Endothelial cell of umbilical vein (primary cell): ENCODE measurements at regions not wholly inside any gene's neighbourhood (a gene's known extent, or its start where the extent isn't known, plus 50 kb on each side); places are given as distances from the start of the nearest gene placed in this dataset.

ENCODE experiments used
- BruUV-seq: library from RNA; stranded (reverse); fragments of 400-500 nt; replicated peaks from 2 replicates; lab custom pipeline; 2021; lab: Mats Ljungman, UMichigan
- CTCF ChIA-PET: fragments of 300-600, 350-600 bp; sonication (Branson Sonifier 250); formaldehyde crosslinking; loops from one replicate; lab custom pipeline; 2021; ENCODE audit warnings: antibody characterized with exemption, inconsistent platforms; lab: Charles Lee
- POLR2A ChIA-PET: fragments of 300-600, 350-600 bp; sonication (Branson Sonifier 250); formaldehyde crosslinking; loops from one replicate; lab custom pipeline; 2021; ENCODE audit warnings: antibody characterized with exemption, inconsistent platforms; lab: Charles Lee
- DNase-seq: peaks from one replicate; pipeline ENCODE4 v3.0.0-alpha.2; 2011; ENCODE audit warnings: low read depth, low spot score
- FAIRE-seq: peaks from 2 replicates; lab custom pipeline; 2011; peaks lifted over from hg19 to GRCh38; lab: Jason Lieb, UNC
- H2AFZ ChIP-seq: 2 replicates; pipeline ENCODE4 v1.6.0; 2012; ENCODE audit warnings: low read depth, low read length, control low read depth, inconsistent platforms
- H3K27ac ChIP-seq: 2 replicates; pipeline ENCODE4 v1.5.1; 2011; ENCODE audit warnings: low read depth, mild to moderate bottlenecking, control low read depth, low read length, moderate library complexity; ENCODE audit not compliant: insufficient read depth
- H3K27me3 ChIP-seq, 2 experiments: 2 replicates each; pipeline versions ENCODE4 v1.6.0 to v1.6.1; 2011; ENCODE audit warnings: low read length in 2 of 2, mixed read lengths in 1 of 2; ENCODE audit not compliant: control insufficient read depth in 2 of 2, insufficient read depth in 2 of 2
- H3K36me3 ChIP-seq, 2 experiments: 2 replicates in 1 of 2; 3 replicates in 1 of 2; pipeline ENCODE4 v1.5.1; 2011; ENCODE audit warnings: low read length in 2 of 2, mild to moderate bottlenecking in 1 of 2, moderate library complexity in 1 of 2; ENCODE audit not compliant: control insufficient read depth in 2 of 2, insufficient read depth in 2 of 2; ENCODE audit errors: extremely low read depth in 1 of 2
- H3K4me1 ChIP-seq: 3 replicates; pipeline ENCODE4 v1.5.1; 2011; ENCODE audit warnings: mild to moderate bottlenecking, low read length; ENCODE audit not compliant: control insufficient read depth, insufficient read depth; ENCODE audit errors: extremely low read depth
- H3K4me2 ChIP-seq: 2 replicates; pipeline ENCODE4 v1.6.1; 2011; ENCODE audit warnings: low read length, control low read depth, mixed read lengths; ENCODE audit not compliant: insufficient read depth
- H3K4me3 ChIP-seq, 3 experiments: fragments of 200-600 bp in 1 of 3; sonication (generic), shearing (Covaris generic) in 1 of 3; replicated peaks in 1 of 3; 2 replicates each; pipeline ENCODE4 v1.5.1; 2011 to 2016; ENCODE audit warnings: control low read depth in 3 of 3, low read length in 3 of 3, mild to moderate bottlenecking in 2 of 3, inconsistent platforms in 1 of 3, low read depth in 1 of 3, moderate library complexity in 1 of 3; ENCODE audit not compliant: insufficient read depth in 1 of 3
- H3K79me2 ChIP-seq: 2 replicates; pipeline ENCODE4 v1.6.0; 2012; ENCODE audit warnings: low read length, inconsistent platforms; ENCODE audit not compliant: control insufficient read depth, insufficient read depth
- H3K9ac ChIP-seq: replicated peaks from 2 replicates; pipeline ENCODE3; 2011; ENCODE audit warnings: low read length, control low read depth; ENCODE audit not compliant: insufficient read depth; ENCODE audit errors: extremely low read depth
- H3K9me1 ChIP-seq: replicated peaks from 3 replicates; pipeline ENCODE4 v1.6.0; 2011; ENCODE audit warnings: mild to moderate bottlenecking, low read length; ENCODE audit not compliant: control insufficient read depth, insufficient read depth; ENCODE audit errors: extremely low read depth
- H3K9me3 ChIP-seq: replicated peaks from 2 replicates; pipeline ENCODE4 v1.5.1; 2012; ENCODE audit warnings: low read length, inconsistent platforms; ENCODE audit not compliant: control insufficient read depth, insufficient read depth
- H4K20me1 ChIP-seq: replicated peaks from 2 replicates; pipeline ENCODE3; 2011; ENCODE audit warnings: mild to moderate bottlenecking, low read length; ENCODE audit not compliant: control insufficient read depth, insufficient read depth; ENCODE audit errors: extremely low read depth
- CTCF ChIP-seq, 2 donors: IDR thresholded peaks; 1 replicate in 1 of 2; 2 replicates in 1 of 2; pipeline ENCODE4 v1.5.1; 2011; ENCODE audit warnings: low read length in 2 of 2, mild to moderate bottlenecking in 2 of 2, moderate library complexity in 2 of 2, control low read depth in 1 of 2, inconsistent platforms in 1 of 2, low read depth in 1 of 2; ENCODE audit not compliant: insufficient read depth in 1 of 2; ENCODE audit errors: extremely low read depth in 1 of 2
- EZH2 ChIP-seq: IDR thresholded peaks from 2 replicates; pipeline ENCODE4 v1.6.1; 2012; ENCODE audit warnings: borderline replicate concordance, low read depth, mild to moderate bottlenecking, moderate library complexity, low read length, inconsistent platforms; ENCODE audit not compliant: severe bottlenecking
- FOS ChIP-seq: IDR thresholded peaks from 2 replicates; pipeline ENCODE4 v1.6.1; 2011; ENCODE audit warnings: mild to moderate bottlenecking, low read length, moderate library complexity, borderline replicate concordance; ENCODE audit not compliant: insufficient read depth
- GATA2 ChIP-seq: IDR thresholded peaks from 2 replicates; pipeline ENCODE4 v1.7.0; 2011; ENCODE audit warnings: low read depth, mild to moderate bottlenecking, moderate library complexity, mixed read lengths, low read length; ENCODE audit not compliant: insufficient read length, insufficient read depth
- JUN ChIP-seq: IDR thresholded peaks from 2 replicates; pipeline ENCODE4 v1.6.1; 2011; ENCODE audit warnings: borderline replicate concordance, low read depth; ENCODE audit not compliant: insufficient read length, insufficient read depth
- MAX ChIP-seq: IDR thresholded peaks from 2 replicates; pipeline ENCODE4 v1.6.1; 2011; ENCODE audit not compliant: insufficient read depth, insufficient read length
- MYC ChIP-seq: IDR thresholded peaks from one replicate; pipeline ENCODE4 v1.6.1; 2011; ENCODE audit warnings: mild to moderate bottlenecking, low read depth, low read length
- POLR2A ChIP-seq: IDR thresholded peaks from 2 replicates; pipeline ENCODE4 v1.6.1; 2012; ENCODE audit warnings: low read depth, mild to moderate bottlenecking, control low read depth, low read length
- POLR2AphosphoS5 ChIP-seq: IDR thresholded peaks from 2 replicates; pipeline ENCODE4 v1.6.1; 2012; ENCODE audit warnings: low read depth, mild to moderate bottlenecking, control low read depth, low read length, moderate library complexity; ENCODE audit not compliant: insufficient read depth
- dilution Hi-C: fragments of 300-500 bp; cut with MboI; formaldehyde crosslinking; loops from one replicate; pipeline ENCODE4 v1.15.0; 2019; ENCODE audit warnings: low sequenced_read_pairs; ENCODE audit not compliant: extremely low pct_ligation_motif_present
- intact Hi-C: fragments of 100-400 bp; cut with micrococcal nuclease; formaldehyde crosslinking; loops from one replicate; pipeline ENCODE4 v1.10.0; 2022

- dilution Hi-C loops = no loop called here
- CTCF ChIA-PET = no interaction called here
These were observed 399.5 kb downstream of the RMST start for GRCh38 chr12:97862072-97862471.

More at GRCh38 chr12:97862072-97862471, 399.5 kb downstream of the RMST start:
- Histone ChIP-seq H2AFZ (no peak overlapping the region), H3K27me3 (no peaks in the 10 kb centered on the region), H3K79me2 (no peaks in the 10 kb centered on the region), H3K9me1 (no peaks in the 10 kb centered on the region), H3K36me3 (no peaks in the 10 kb centered on the region), H3K9me3 (no peaks in the 10 kb centered on the region), H3K4me3 (no peak overlapping the region), H4K20me1 (no peaks in the 10 kb centered on the region), H3K27ac (no peak overlapping the region), H3K4me1 (no peaks in the 10 kb centered on the region), H3K9ac (no peak overlapping the region), H3K4me2 (no peak overlapping the region)
- FAIRE-seq (no peak), DNase-seq (no peak)
- BruUV-seq = no TSS peak
- no peak for TF ChIP-seq MYC
- TF ChIP-seq CTCF (IDR thresholded peaks at IDR 0.05; ENCODE audit: extremely low read depth in 1 of 2, insufficient read depth in 1 of 2, low read depth in 1 of 2, low read length in 2 of 2) = no peak
- TF ChIP-seq GATA2 = no peak
- TF ChIP-seq POLR2AphosphoS5 = no peak
- no peak for TF ChIP-seq JUN
- TF ChIP-seq MAX = no peak
- no peak for TF ChIP-seq FOS
- no peak for TF ChIP-seq POLR2A
- TF ChIP-seq EZH2 = no peak
- intact Hi-C loops = no loop called here
- POLR2A ChIA-PET = no interaction called here
